ENCODE measurements at regions not wholly inside any gene's neighbourhood (a gene's known extent, or its start where the extent isn't known, plus 50 kb on each side); places are given as distances from the start of the nearest gene placed in this dataset.

DNA sequence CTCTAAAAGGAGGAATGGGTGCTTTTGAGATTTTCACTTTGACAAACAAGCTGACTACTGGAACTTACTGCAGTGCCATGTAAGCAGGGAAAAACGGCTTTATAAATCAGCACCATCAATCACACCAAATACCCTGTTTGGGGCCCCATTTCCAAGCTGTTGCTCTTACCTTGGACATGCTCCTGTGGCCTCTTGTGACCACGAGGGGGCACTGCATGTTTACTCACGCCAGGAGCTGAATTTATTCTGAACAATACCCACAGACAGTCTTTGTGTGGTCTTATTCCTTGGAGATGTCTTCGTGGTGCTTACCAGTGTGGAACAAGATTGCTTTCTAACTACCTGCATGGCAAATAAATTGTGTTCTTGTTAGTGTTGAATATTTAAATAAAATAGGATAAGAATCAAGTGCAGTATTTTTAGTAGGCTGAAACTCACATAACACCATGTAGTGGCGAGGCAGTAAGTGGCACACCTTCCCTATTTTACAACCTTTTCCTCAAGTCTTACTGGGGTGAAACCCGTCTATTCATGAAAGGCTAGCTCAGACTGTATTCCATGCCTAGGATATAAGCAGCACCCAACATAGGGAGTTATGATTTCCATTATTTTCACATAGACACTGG lies 155.5 kb upstream of the NMUR2 start (continued):
- TF ChIP-seq PAX8 (CRISPR knock-in tag; IDR thresholded peaks at IDR 0.05; ENCODE audit: borderline replicate concordance), result no peak
- TF ChIP-seq, protein P1, sequence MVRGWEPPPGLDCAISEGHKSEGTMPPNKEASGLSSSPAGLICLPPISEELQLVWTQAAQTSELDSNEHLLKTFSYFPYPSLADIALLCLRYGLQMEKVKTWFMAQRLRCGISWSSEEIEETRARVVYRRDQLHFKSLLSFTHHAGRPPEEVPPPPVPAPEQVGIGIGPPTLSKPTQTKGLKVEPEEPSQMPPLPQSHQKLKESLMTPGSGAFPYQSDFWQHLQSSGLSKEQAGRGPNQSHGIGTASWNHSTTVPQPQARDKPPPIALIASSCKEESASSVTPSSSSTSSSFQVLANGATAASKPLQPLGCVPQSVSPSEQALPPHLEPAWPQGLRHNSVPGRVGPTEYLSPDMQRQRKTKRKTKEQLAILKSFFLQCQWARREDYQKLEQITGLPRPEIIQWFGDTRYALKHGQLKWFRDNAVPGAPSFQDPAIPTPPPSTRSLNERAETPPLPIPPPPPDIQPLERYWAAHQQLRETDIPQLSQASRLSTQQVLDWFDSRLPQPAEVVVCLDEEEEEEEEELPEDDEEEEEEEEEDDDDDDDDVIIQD (CRISPR knock-in tag; IDR thresholded peaks at IDR 0.05; ENCODE audit: low read depth), result no peak
- TF ChIP-seq SMC3 (IDR thresholded peaks at IDR 0.05; ENCODE audit: low read length), result peak; percentile 48; the same call in 1 of the 2 replicates
- no peak for TF ChIP-seq ZNF777 (CRISPR knock-in tag; IDR thresholded peaks at IDR 0.05)
- no peak for TF ChIP-seq TAF1 (CRISPR knock-in tag; IDR thresholded peaks at IDR 0.05)
- no peak for TF ChIP-seq NR1H2 (CRISPR knock-in tag; IDR thresholded peaks at IDR 0.05; ENCODE audit: borderline replicate concordance, low read depth)
- no peak for TF ChIP-seq ZFY (CRISPR knock-in tag; IDR thresholded peaks at IDR 0.05)
- no peak for TF ChIP-seq PAF1 (CRISPR knock-in tag; IDR thresholded peaks at IDR 0.05)
- no peak for TF ChIP-seq ZFP62 (CRISPR knock-in tag; IDR thresholded peaks at IDR 0.05)
- TF ChIP-seq ZNF678 (CRISPR knock-in tag; IDR thresholded peaks at IDR 0.05), result no peak
- TF ChIP-seq ZNF577 (CRISPR knock-in tag; IDR thresholded peaks at IDR 0.05; ENCODE audit: borderline replicate concordance, low read depth), result no peak
- TF ChIP-seq, protein P2, sequence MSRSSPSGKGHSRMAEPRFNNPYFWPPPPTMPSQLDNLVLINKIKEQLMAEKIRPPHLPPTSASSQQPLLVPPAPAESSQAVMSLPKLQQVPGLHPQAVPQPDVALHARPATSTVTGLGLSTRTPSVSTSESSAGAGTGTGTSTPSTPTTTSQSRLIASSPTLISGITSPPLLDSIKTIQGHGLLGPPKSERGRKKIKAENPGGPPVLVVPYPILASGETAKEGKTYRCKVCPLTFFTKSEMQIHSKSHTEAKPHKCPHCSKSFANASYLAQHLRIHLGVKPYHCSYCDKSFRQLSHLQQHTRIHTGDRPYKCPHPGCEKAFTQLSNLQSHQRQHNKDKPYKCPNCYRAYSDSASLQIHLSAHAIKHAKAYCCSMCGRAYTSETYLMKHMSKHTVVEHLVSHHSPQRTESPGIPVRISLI (CRISPR knock-in tag; IDR thresholded peaks at IDR 0.05; ENCODE audit: borderline replicate concordance), result no peak
- no peak for TF ChIP-seq ZFX (CRISPR knock-in tag; IDR thresholded peaks at IDR 0.05; ENCODE audit: low read depth)
- TF ChIP-seq ARNT (IDR thresholded peaks at IDR 0.05), result no peak
- TF ChIP-seq, protein P3, sequence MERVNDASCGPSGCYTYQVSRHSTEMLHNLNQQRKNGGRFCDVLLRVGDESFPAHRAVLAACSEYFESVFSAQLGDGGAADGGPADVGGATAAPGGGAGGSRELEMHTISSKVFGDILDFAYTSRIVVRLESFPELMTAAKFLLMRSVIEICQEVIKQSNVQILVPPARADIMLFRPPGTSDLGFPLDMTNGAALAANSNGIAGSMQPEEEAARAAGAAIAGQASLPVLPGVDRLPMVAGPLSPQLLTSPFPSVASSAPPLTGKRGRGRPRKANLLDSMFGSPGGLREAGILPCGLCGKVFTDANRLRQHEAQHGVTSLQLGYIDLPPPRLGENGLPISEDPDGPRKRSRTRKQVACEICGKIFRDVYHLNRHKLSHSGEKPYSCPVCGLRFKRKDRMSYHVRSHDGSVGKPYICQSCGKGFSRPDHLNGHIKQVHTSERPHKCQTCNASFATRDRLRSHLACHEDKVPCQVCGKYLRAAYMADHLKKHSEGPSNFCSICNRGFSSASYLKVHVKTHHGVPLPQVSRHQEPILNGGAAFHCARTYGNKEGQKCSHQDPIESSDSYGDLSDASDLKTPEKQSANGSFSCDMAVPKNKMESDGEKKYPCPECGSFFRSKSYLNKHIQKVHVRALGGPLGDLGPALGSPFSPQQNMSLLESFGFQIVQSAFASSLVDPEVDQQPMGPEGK (CRISPR knock-in tag; IDR thresholded peaks at IDR 0.05), result no peak
- TF ChIP-seq ZNF367 (CRISPR knock-in tag; IDR thresholded peaks at IDR 0.05; ENCODE audit: borderline replicate concordance), result no peak
- no peak for TF ChIP-seq KAT8 (CRISPR knock-in tag; IDR thresholded peaks at IDR 0.05)
- no peak for TF ChIP-seq FOXM1 (CRISPR knock-in tag; IDR thresholded peaks at IDR 0.05)
- no peak for TF ChIP-seq NBN (conservative IDR thresholded peaks at IDR 0.05)
- no peak for TF ChIP-seq ZNF878 (CRISPR knock-in tag; IDR thresholded peaks at IDR 0.05)
- TF ChIP-seq, protein P4, sequence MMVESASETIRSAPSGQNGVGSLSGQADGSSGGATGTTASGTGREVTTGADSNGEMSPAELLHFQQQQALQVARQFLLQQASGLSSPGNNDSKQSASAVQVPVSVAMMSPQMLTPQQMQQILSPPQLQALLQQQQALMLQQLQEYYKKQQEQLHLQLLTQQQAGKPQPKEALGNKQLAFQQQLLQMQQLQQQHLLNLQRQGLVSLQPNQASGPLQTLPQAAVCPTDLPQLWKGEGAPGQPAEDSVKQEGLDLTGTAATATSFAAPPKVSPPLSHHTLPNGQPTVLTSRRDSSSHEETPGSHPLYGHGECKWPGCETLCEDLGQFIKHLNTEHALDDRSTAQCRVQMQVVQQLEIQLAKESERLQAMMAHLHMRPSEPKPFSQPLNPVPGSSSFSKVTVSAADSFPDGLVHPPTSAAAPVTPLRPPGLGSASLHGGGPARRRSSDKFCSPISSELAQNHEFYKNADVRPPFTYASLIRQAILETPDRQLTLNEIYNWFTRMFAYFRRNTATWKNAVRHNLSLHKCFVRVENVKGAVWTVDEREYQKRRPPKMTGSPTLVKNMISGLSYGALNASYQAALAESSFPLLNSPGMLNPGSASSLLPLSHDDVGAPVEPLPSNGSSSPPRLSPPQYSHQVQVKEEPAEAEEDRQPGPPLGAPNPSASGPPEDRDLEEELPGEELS (CRISPR knock-in tag; IDR thresholded peaks at IDR 0.05), result no peak
- no peak for TF ChIP-seq TSC22D2 (CRISPR knock-in tag; IDR thresholded peaks at IDR 0.05; ENCODE audit: borderline replicate concordance)
- no peak for TF ChIP-seq FOXA1 (IDR thresholded peaks at IDR 0.05)
- TF ChIP-seq FOXA1 (CRISPR knock-in tag; IDR thresholded peaks at IDR 0.05), result peak; percentile 79
- TF ChIP-seq REXO4 (CRISPR knock-in tag; IDR thresholded peaks at IDR 0.05; ENCODE audit: borderline replicate concordance), result no peak
- no peak for TF ChIP-seq NFYC (CRISPR knock-in tag; IDR thresholded peaks at IDR 0.05)
- no peak for TF ChIP-seq ZKSCAN5 (CRISPR knock-in tag; IDR thresholded peaks at IDR 0.05)
- TF ChIP-seq SAFB2 (CRISPR knock-in tag; IDR thresholded peaks at IDR 0.05; ENCODE audit: borderline replicate concordance, low read depth), result no peak
